PFSK-1 (cell line): ENCODE measurements at regions not wholly inside any gene's neighbourhood (a gene's known extent, or its start where the extent isn't known, plus 50 kb on each side); places are given as distances from the start of the nearest gene placed in this dataset.

Experiments used
- POLR2AphosphoS5 ChIP-seq: IDR thresholded peaks from 2 replicates; pipeline ENCODE4 v1.6.1; 2012; ENCODE audit warnings: low read depth, mild to moderate bottlenecking, control low read depth, low read length, moderate library complexity
- TAF1 ChIP-seq: IDR thresholded peaks from 2 replicates; pipeline ENCODE4 v1.6.1; 2012; ENCODE audit warnings: low read length, control low read depth, borderline replicate concordance; ENCODE audit not compliant: insufficient read depth
- TF ChIP-seq, protein P1 (sequence below), 2 experiments: IDR thresholded peaks; 2 replicates each; pipeline versions ENCODE4 v1.6.1 to v1.8.0; 2011 to 2012; ENCODE audit warnings: low read depth in 2 of 2, low read length in 2 of 2, control low read depth in 1 of 2, inconsistent platforms in 1 of 2, mild to moderate bottlenecking in 1 of 2, moderate library complexity in 1 of 2; ENCODE audit not compliant: insufficient read depth in 1 of 2

DNA sequence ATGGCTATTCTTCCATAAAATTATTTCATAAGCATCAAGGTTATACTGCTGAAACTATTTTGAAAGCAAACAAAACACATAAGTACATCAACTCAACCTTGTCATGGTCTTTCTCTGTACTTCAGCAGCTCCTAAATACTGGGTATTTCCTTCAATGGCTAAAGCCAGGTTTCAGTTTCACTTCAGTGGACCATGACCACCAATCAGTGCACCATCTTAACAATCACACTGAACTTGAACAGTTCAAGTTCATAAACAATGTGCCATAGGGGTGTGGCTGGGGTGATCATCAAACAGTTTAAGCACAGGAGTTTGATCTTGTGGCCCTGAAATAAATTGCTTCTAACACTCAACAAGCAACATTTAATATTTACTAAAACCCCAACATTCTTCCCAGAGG, 124.1 kb upstream of the FIGN start:
- TF ChIP-seq TAF1 (no peak), POLR2AphosphoS5 (no peak)
- TF ChIP-seq, protein P1, sequence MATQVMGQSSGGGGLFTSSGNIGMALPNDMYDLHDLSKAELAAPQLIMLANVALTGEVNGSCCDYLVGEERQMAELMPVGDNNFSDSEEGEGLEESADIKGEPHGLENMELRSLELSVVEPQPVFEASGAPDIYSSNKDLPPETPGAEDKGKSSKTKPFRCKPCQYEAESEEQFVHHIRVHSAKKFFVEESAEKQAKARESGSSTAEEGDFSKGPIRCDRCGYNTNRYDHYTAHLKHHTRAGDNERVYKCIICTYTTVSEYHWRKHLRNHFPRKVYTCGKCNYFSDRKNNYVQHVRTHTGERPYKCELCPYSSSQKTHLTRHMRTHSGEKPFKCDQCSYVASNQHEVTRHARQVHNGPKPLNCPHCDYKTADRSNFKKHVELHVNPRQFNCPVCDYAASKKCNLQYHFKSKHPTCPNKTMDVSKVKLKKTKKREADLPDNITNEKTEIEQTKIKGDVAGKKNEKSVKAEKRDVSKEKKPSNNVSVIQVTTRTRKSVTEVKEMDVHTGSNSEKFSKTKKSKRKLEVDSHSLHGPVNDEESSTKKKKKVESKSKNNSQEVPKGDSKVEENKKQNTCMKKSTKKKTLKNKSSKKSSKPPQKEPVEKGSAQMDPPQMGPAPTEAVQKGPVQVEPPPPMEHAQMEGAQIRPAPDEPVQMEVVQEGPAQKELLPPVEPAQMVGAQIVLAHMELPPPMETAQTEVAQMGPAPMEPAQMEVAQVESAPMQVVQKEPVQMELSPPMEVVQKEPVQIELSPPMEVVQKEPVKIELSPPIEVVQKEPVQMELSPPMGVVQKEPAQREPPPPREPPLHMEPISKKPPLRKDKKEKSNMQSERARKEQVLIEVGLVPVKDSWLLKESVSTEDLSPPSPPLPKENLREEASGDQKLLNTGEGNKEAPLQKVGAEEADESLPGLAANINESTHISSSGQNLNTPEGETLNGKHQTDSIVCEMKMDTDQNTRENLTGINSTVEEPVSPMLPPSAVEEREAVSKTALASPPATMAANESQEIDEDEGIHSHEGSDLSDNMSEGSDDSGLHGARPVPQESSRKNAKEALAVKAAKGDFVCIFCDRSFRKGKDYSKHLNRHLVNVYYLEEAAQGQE (IDR thresholded peaks at IDR 0.05; ENCODE audit: insufficient read depth in 1 of 2, low read depth in 2 of 2, low read length in 2 of 2): no peak
